ENCODE measurements at regions not wholly inside any gene's neighbourhood (a gene's known extent, or its start where the extent isn't known, plus 50 kb on each side); places are given as distances from the start of the nearest gene placed in this dataset.

DNA sequence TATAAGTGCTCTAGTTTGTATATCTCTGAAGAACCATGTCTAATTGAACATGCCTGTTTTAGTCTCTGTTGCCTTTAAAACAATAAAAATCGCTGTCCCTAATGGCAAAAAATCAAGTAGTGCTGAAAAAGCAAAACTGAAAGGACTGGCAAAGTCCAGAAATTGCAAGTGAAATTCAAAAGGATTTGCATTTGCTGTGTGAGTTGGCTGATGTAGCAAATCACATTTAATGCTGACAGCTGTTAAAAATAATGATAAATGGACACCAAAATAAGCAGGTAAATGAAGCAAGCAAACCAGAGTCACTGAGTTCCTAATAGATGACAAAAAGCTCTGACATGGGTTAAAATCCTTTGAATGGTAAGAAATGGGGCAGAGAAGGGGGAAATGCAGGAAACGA lies 874.1 kb downstream of the GRM8 start:
- Mint-ChIP-seq H3K36me3 (ENCODE audit: low read depth) (no peaks in the 10 kb centered on the region), H3K27me3 (no peaks in the 10 kb centered on the region), H3K4me1 (ENCODE audit: low read depth) (no peaks in the 10 kb centered on the region), H3K9me3 (no peaks in the 10 kb centered on the region), H3K27ac (no peak overlapping the region), H3K4me3 (no peak overlapping the region)
- TF ChIP-seq, protein P1, sequence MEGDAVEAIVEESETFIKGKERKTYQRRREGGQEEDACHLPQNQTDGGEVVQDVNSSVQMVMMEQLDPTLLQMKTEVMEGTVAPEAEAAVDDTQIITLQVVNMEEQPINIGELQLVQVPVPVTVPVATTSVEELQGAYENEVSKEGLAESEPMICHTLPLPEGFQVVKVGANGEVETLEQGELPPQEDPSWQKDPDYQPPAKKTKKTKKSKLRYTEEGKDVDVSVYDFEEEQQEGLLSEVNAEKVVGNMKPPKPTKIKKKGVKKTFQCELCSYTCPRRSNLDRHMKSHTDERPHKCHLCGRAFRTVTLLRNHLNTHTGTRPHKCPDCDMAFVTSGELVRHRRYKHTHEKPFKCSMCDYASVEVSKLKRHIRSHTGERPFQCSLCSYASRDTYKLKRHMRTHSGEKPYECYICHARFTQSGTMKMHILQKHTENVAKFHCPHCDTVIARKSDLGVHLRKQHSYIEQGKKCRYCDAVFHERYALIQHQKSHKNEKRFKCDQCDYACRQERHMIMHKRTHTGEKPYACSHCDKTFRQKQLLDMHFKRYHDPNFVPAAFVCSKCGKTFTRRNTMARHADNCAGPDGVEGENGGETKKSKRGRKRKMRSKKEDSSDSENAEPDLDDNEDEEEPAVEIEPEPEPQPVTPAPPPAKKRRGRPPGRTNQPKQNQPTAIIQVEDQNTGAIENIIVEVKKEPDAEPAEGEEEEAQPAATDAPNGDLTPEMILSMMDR (IDR thresholded peaks at IDR 0.05): no peak
- intact Hi-C loops (cut with DNase I, micrococcal nuclease): no loop called here
- CTCF ChIA-PET: no interaction called here
- H3K4me3 ChIP-seq (ENCODE audit: low read length): no peak overlapping the region
- POLR2A ChIA-PET: no interaction called here
- no peaks in the 10 kb centered on the region for H3K4me1 ChIP-seq (ENCODE audit: insufficient read depth, low read length)
- ATAC-seq (ENCODE audit: poor library complexity) (no peak), DNase-seq (no peak)
- H3K27me3 ChIP-seq (ENCODE audit: control insufficient read depth in 1 of 2, insufficient read depth in 2 of 2, low read length in 2 of 2): no peaks in the 10 kb centered on the region
- no peak overlapping the region for H3K27ac ChIP-seq (ENCODE audit: low read depth in 1 of 2, low read length in 2 of 2)
- H3K36me3 ChIP-seq (ENCODE audit: insufficient read depth, low read length): no peaks in the 10 kb centered on the region
- H3K9me3 ChIP-seq (ENCODE audit: control insufficient read depth in 1 of 2, insufficient read depth in 1 of 2, low read length in 2 of 2): no peaks in the 10 kb centered on the region

DNA sequence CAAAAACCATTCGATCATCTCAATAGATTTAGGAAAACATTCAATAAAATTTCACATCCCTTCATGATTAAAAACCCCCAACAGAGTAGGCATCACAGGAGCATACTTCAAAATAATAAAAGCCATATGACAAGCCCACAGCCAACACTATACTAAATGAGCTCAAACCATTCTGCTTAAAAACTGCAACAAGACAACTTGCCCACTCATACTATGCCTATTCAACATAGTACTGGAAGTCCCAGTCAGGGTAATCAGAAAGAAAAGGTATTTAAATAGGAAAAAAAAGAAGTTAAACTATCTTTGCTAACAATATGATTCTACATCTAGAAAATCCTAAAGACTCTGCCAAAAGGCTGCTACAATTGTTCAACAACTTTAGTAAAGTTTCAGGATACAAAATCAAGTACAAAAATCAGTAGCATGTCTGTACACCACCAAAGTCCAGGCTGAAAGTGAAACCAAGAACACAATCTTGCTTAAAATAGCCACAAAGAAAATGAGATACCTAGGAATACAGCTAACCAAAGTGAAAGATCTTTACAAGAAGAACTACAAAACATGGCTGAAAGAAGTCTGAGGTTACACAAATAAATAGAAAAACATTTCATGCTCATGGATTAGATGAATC lies 882.6 kb downstream of the GRM8 start:
- H3K36me3 Mint-ChIP-seq (ENCODE audit: low read depth): no peaks in the 10 kb centered on the region
- CTCF ChIA-PET: no interaction called here

DNA sequence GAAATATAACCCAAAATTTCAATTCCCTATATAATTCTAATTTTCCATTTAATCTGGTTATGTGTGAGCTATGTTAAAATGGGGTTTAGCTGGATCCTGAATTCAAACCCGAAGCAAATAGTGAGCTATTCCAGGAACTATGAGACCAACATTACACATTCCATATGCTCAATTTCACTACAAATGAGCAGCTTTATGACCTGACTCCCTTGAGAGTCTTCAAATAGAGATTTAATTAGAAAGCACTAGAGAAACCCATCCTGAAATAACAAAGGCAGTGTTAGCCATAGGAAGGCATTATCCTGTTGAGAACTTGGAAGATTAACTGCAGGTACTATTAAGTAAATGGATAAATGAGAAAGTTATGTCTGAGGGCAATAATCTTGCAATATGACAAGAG lies 890.0 kb downstream of the GRM8 start:
- Histone ChIP-seq H3K27me3 (ENCODE audit: control insufficient read depth in 1 of 2, insufficient read depth in 2 of 2, low read length in 2 of 2) (no peaks in the 10 kb centered on the region), H3K9me3 (ENCODE audit: control insufficient read depth in 1 of 2, insufficient read depth in 1 of 2, low read length in 2 of 2) (no peaks in the 10 kb centered on the region), H3K4me3 (ENCODE audit: low read length) (no peak overlapping the region), H3K27ac (ENCODE audit: low read depth in 1 of 2, low read length in 2 of 2) (no peak overlapping the region), H3K4me1 (ENCODE audit: insufficient read depth, low read length) (no peaks in the 10 kb centered on the region), H3K36me3 (ENCODE audit: insufficient read depth, low read length) (no peaks in the 10 kb centered on the region)
- Mint-ChIP-seq H3K9me3 (no peaks in the 10 kb centered on the region), H3K27me3 (no peaks in the 10 kb centered on the region), H3K27ac (no peak overlapping the region), H3K4me3 (no peak overlapping the region), H3K4me1 (ENCODE audit: low read depth) (no peaks in the 10 kb centered on the region), H3K36me3 (ENCODE audit: low read depth) (no peaks in the 10 kb centered on the region)
- ATAC-seq (ENCODE audit: poor library complexity) (no peak), DNase-seq (no peak)
- CTCF ChIA-PET: no interaction called here
- intact Hi-C loops (cut with DNase I, micrococcal nuclease): no loop called here
- TF ChIP-seq, protein P1 (IDR thresholded peaks at IDR 0.05): no peak
- POLR2A ChIA-PET: no interaction called here

More for the DNA sequence above, 882.6 kb downstream of the GRM8 start:
- H3K4me1 ChIP-seq (ENCODE audit: insufficient read depth, low read length): no peaks in the 10 kb centered on the region
- Mint-ChIP-seq H3K4me3 (no peak overlapping the region), H3K4me1 (ENCODE audit: low read depth) (no peaks in the 10 kb centered on the region), H3K9me3 (peaks cover 3% of the 10 kb centered on the region), H3K27ac (no peak overlapping the region), H3K27me3 (no peaks in the 10 kb centered on the region)
- ATAC-seq (ENCODE audit: poor library complexity) (no peak), DNase-seq (no peak)
- intact Hi-C loops (cut with DNase I, micrococcal nuclease): no loop called here
- H3K27ac ChIP-seq (ENCODE audit: low read depth in 1 of 2, low read length in 2 of 2): no peak overlapping the region
- peaks cover 0 to 4% of the 10 kb centered on the region in 2 experiments for H3K9me3 ChIP-seq (ENCODE audit: control insufficient read depth in 1 of 2, insufficient read depth in 1 of 2, low read length in 2 of 2)
- H3K4me3 ChIP-seq (ENCODE audit: low read length): no peak overlapping the region
- H3K36me3 ChIP-seq (ENCODE audit: insufficient read depth, low read length): no peaks in the 10 kb centered on the region
- TF ChIP-seq, protein P1 (IDR thresholded peaks at IDR 0.05): no peak
- POLR2A ChIA-PET: no interaction called here
- H3K27me3 ChIP-seq (ENCODE audit: control insufficient read depth in 1 of 2, insufficient read depth in 2 of 2, low read length in 2 of 2): no peaks in the 10 kb centered on the region

Measured in CD4-positive, alpha-beta T cell (primary cell).